Amygdala (tissue), 56 donors: ENCODE measurements at regions not wholly inside any gene's neighbourhood (a gene's known extent, or its start where the extent isn't known, plus 50 kb on each side); places are given as distances from the start of the nearest gene placed in this dataset.
"Not testable (repeated sequence)": the region's sequence is repeated elsewhere in the genome, so short reads cannot be mapped to it uniquely, and the experiment has no call there.

ENCODE experiments used
- DNase-seq, 56 donors: peaks; one replicate each; lab custom pipeline; 2025; lab: John Stamatoyannopoulos, UW

- no peak for DNase-seq
Measured at GRCh38 chr10:124173298-124173900, 80.0 kb upstream of the CHST15 start.

GRCh38 chr10:124172181-124172916 is 79.0 kb upstream of the CHST15 start:
- no peak for DNase-seq

- no peak for DNase-seq
Measured at GRCh38 chr10:124171561-124171960, 78.2 kb upstream of the CHST15 start.

GRCh38 chr10:124170631-124171030 is 77.2 kb upstream of the CHST15 start:
- no peak for DNase-seq

- no peak for DNase-seq
Measured at GRCh38 chr10:124168991-124169802, 75.8 kb upstream of the CHST15 start.

GRCh38 chr10:124168581-124168980 is 75.2 kb upstream of the CHST15 start:
- DNase-seq: no peak

- not testable (repeated sequence) for DNase-seq
Measured at GRCh38 chr10:124167925-124168324, 74.5 kb upstream of the CHST15 start.

GRCh38 chr10:124166431-124167125 is 73.2 kb upstream of the CHST15 start:
- no peak for DNase-seq

GRCh38 chr10:124165827-124166226 is 72.4 kb upstream of the CHST15 start:
- no peak for DNase-seq

GRCh38 chr10:124165311-124165710 is 71.9 kb upstream of the CHST15 start:
- no peak for DNase-seq

- no peak for DNase-seq
Measured at GRCh38 chr10:124164264-124164663, 70.9 kb upstream of the CHST15 start.

- no peak for DNase-seq
Measured at GRCh38 chr10:124162774-124163354, 69.5 kb upstream of the CHST15 start.

- DNase-seq: no peak
Measured at GRCh38 chr10:124162136-124162535, 68.7 kb upstream of the CHST15 start.

GRCh38 chr10:124161601-124162000 is 68.2 kb upstream of the CHST15 start:
- no peak for DNase-seq

GRCh38 chr10:124160943-124161582 is 67.7 kb upstream of the CHST15 start:
- no peak for DNase-seq

GRCh38 chr10:124160176-124160575 is 66.8 kb upstream of the CHST15 start:
- DNase-seq: no peak

- no peak for DNase-seq
Measured at GRCh38 chr10:124159153-124159552, 65.8 kb upstream of the CHST15 start.

GRCh38 chr10:124158592-124158991 is 65.2 kb upstream of the CHST15 start:
- DNase-seq: no peak

GRCh38 chr10:124157271-124157681 is 63.9 kb upstream of the CHST15 start:
- no peak for DNase-seq
